PC-3 (cell line): ENCODE measurements at regions not wholly inside any gene's neighbourhood (a gene's known extent, or its start where the extent isn't known, plus 50 kb on each side); places are given as distances from the start of the nearest gene placed in this dataset.

ENCODE experiments used
- ATAC-seq: fragments of 200-7000 bp; cut with Tn5 transposase; 2 replicates; pipeline ENCODE4 v1.9.1; 2020; ENCODE audit warnings: mild to moderate bottlenecking, moderate library complexity
- BruUV-seq: library from RNA; stranded (reverse); fragments of 400-500 nt; replicated peaks from 2 replicates; lab custom pipeline; 2021; lab: Mats Ljungman, UMichigan
- CTCF ChIA-PET: fragments of 300-600 bp; sonication (Branson Sonifier 250); formaldehyde crosslinking; loops from one replicate; lab custom pipeline; 2022; ENCODE audit warnings: antibody characterized with exemption; lab: Charles Lee
- POLR2A ChIA-PET: fragments of 300-600 bp; sonication (Branson Sonifier 250); formaldehyde crosslinking; loops from one replicate; lab custom pipeline; 2022; ENCODE audit warnings: antibody characterized with exemption; ENCODE audit not compliant: unreplicated experiment; lab: Charles Lee
- DNase-seq: peaks from one replicate; pipeline ENCODE4 v3.0.0-alpha.2; 2015
- H2AFZ ChIP-seq: fragments of 300-600 bp; sonication (generic); 2 replicates; pipeline ENCODE4 v1.6.0; 2016; ENCODE audit warnings: antibody characterized with exemption, low read length
- H3F3A ChIP-seq: fragments of 300-600 bp; sonication (generic); one replicate; pipeline ENCODE4 v1.6.0; 2017; ENCODE audit warnings: antibody characterized with exemption, low read length, control low read depth, mild to moderate bottlenecking; ENCODE audit not compliant: unreplicated experiment
- H3K27ac ChIP-seq: fragments of 300-600 bp; sonication (generic); 2 replicates; pipeline ENCODE4 v1.5.1; 2016; ENCODE audit warnings: mild to moderate bottlenecking, low read length
- H3K27me3 ChIP-seq: fragments of 300-600 bp; sonication (generic); 2 replicates; pipeline ENCODE4 v1.6.1; 2016; ENCODE audit warnings: low read length, mixed read lengths
- H3K36me3 ChIP-seq: fragments of 300-600 bp; sonication (generic); 2 replicates; pipeline ENCODE4 v1.6.1; 2016; ENCODE audit warnings: low read depth, mixed run types, low read length, mixed read lengths
- H3K4me1 ChIP-seq: fragments of 300-600 bp; sonication (generic); 2 replicates; pipeline ENCODE4 v1.5.1; 2016; ENCODE audit warnings: low read length; ENCODE audit not compliant: insufficient read depth
- H3K4me2 ChIP-seq: fragments of 300-600 bp; sonication (generic); 2 replicates; pipeline ENCODE4 v1.6.0; 2016; ENCODE audit warnings: low read length
- H3K4me3 ChIP-seq: fragments of 300-600 bp; sonication (generic); 2 replicates; pipeline ENCODE4 v1.5.1; 2016; ENCODE audit warnings: mild to moderate bottlenecking, low read length, mixed read lengths
- H3K79me2 ChIP-seq: fragments of 300-600 bp; sonication (generic); 2 replicates; pipeline ENCODE4 v1.6.1; 2017; ENCODE audit warnings: low read length, mixed read lengths
- H3K9ac ChIP-seq: fragments of 300-600 bp; sonication (generic); 2 replicates; pipeline ENCODE4 v1.6.0; 2016; ENCODE audit warnings: mild to moderate bottlenecking, low read length
- H3K9me2 ChIP-seq: fragments of 300-600 bp; sonication (generic); replicated peaks from 2 replicates; pipeline ENCODE4 v1.6.1; 2016; ENCODE audit warnings: mixed run types, low read length, mixed read lengths
- H3K9me3 ChIP-seq: fragments of 300-600 bp; sonication (generic); 2 replicates; pipeline ENCODE4 v1.6.1; 2016; ENCODE audit warnings: low read length, mixed read lengths
- H4K20me1 ChIP-seq: fragments of 300-600 bp; sonication (generic); 2 replicates; pipeline ENCODE4 v1.6.1; 2016; ENCODE audit warnings: low read length, mixed read lengths
- CTCF ChIP-seq: fragments of 300-600 bp; sonication (generic); conservative IDR thresholded peaks from 2 replicates; pipeline ENCODE4 v1.5.1; 2017; ENCODE audit warnings: antibody characterized with exemption, low read depth, mild to moderate bottlenecking, low read length
- EZH2 ChIP-seq: fragments of 300-600 bp; sonication (generic); IDR thresholded peaks from one replicate; pipeline ENCODE4 v1.6.1; 2017; ENCODE audit warnings: antibody characterized with exemption, mild to moderate bottlenecking, low read length; ENCODE audit not compliant: unreplicated experiment
- EZH2phosphoT487 ChIP-seq: fragments of 300-600 bp; sonication (generic); IDR thresholded peaks from 2 replicates; pipeline ENCODE4 v1.6.1; 2018; ENCODE audit warnings: mild to moderate bottlenecking, antibody characterized with exemption, low read length, borderline replicate concordance
- intact Hi-C: fragments of 100-400 bp; cut with micrococcal nuclease; formaldehyde crosslinking; loops from 2 replicates; pipeline ENCODE4 v1.9.0; 2023

- no peaks in the 10 kb centered on the region for H3K79me2 ChIP-seq
- CTCF ChIA-PET = no interaction called here
These were observed 295.1 kb downstream of the FOXG1 start for GRCh38 chr14:29061702-29062101.

GRCh38 chr14:29062466-29062865 lies 295.9 kb downstream of the FOXG1 start:
- no peaks in the 10 kb centered on the region for H3K4me1 ChIP-seq
- ChIA-PET POLR2A (no interaction called here), CTCF (no interaction called here)
- intact Hi-C loops = no loop called here
- no peak overlapping the region for H3K4me2 ChIP-seq
- H3K9ac ChIP-seq = no peak overlapping the region
- ATAC-seq (no peak), DNase-seq (no peak)
- no TSS peak for BruUV-seq
- no peak overlapping the region for H2AFZ ChIP-seq
- no peaks in the 10 kb centered on the region for H3F3A ChIP-seq
- H3K4me3 ChIP-seq = no peak overlapping the region
- TF ChIP-seq CTCF (no peak), EZH2 (no peak), EZH2phosphoT487 (no peak)
- H3K27ac ChIP-seq = no peak overlapping the region
- H3K79me2 ChIP-seq = no peaks in the 10 kb centered on the region
- H3K36me3 ChIP-seq = no peaks in the 10 kb centered on the region
- no peaks in the 10 kb centered on the region for H4K20me1 ChIP-seq
- H3K27me3 ChIP-seq = peaks cover 10% of the 10 kb centered on the region; the same call in 1 of the 2 replicates
- no peaks in the 10 kb centered on the region for H3K9me3 ChIP-seq
- H3K9me2 ChIP-seq = no peaks in the 10 kb centered on the region

More at GRCh38 chr14:29061702-29062101, 295.1 kb downstream of the FOXG1 start:
- TF ChIP-seq CTCF (no peak), EZH2 (no peak), EZH2phosphoT487 (no peak)
- no peaks in the 10 kb centered on the region for H3K9me3 ChIP-seq
- no peak overlapping the region for H3K9ac ChIP-seq
- no peaks in the 10 kb centered on the region for H3K4me1 ChIP-seq
- H3K27ac ChIP-seq = no peak overlapping the region
- H3K27me3 ChIP-seq = peaks cover 14% of the 10 kb centered on the region; the same call in 1 of the 2 replicates
- no peaks in the 10 kb centered on the region for H3F3A ChIP-seq
- no peaks in the 10 kb centered on the region for H3K9me2 ChIP-seq
- no peak overlapping the region for H3K4me3 ChIP-seq
- no peaks in the 10 kb centered on the region for H3K36me3 ChIP-seq
- DNase-seq = no peak
- H4K20me1 ChIP-seq = no peaks in the 10 kb centered on the region
- no peak overlapping the region for H3K4me2 ChIP-seq
- no peak for ATAC-seq
- intact Hi-C loops = no loop called here
- POLR2A ChIA-PET = no interaction called here
- BruUV-seq = no TSS peak
- H2AFZ ChIP-seq = no peak overlapping the region

GRCh38 chr14:29062976-29063375 lies 296.4 kb downstream of the FOXG1 start:
- Histone ChIP-seq H3K4me1 (no peaks in the 10 kb centered on the region), H2AFZ (no peak overlapping the region), H3K27ac (no peak overlapping the region), H3K4me3 (no peak overlapping the region), H3K9me2 (no peaks in the 10 kb centered on the region), H3K36me3 (no peaks in the 10 kb centered on the region), H3K79me2 (no peaks in the 10 kb centered on the region), H3F3A (no peaks in the 10 kb centered on the region), H3K27me3 (peaks cover 10% of the 10 kb centered on the region; the same call in 1 of the 2 replicates), H4K20me1 (no peaks in the 10 kb centered on the region), H3K9ac (no peak overlapping the region), H3K4me2 (no peak overlapping the region), H3K9me3 (no peaks in the 10 kb centered on the region)
- no peak for TF ChIP-seq EZH2
- no peak for TF ChIP-seq EZH2phosphoT487
- no peak for TF ChIP-seq CTCF
- BruUV-seq = no TSS peak
- ChIA-PET POLR2A (no interaction called here), CTCF (no interaction called here)
- intact Hi-C loops = no loop called here
- DNase-seq (no peak), ATAC-seq (no peak)
